CD4-positive, alpha-beta T cell treated with Interleukin-1 beta for 1 hour (primary cell): ENCODE measurements at regions not wholly inside any gene's neighbourhood (a gene's known extent, or its start where the extent isn't known, plus 50 kb on each side); places are given as distances from the start of the nearest gene placed in this dataset.
"Not testable (repeated sequence)": the region's sequence is repeated elsewhere in the genome, so short reads cannot be mapped to it uniquely, and the experiment has no call there.

ENCODE experiments used
- DNase-seq, 2 donors: peaks; one replicate each; pipeline ENCODE4 v3.0.0-alpha.2; 2020 to 2022

- no peak for DNase-seq
Observed at GRCh38 chr5:126097876-126098275, 325.3 kb upstream of the GRAMD2B start.

- DNase-seq: no peak
Observed at GRCh38 chr5:126098330-126099017, 324.7 kb upstream of the GRAMD2B start.

GRCh38 chr5:126099077-126099476 lies 324.1 kb upstream of the GRAMD2B start:
- DNase-seq: no peak

DNA sequence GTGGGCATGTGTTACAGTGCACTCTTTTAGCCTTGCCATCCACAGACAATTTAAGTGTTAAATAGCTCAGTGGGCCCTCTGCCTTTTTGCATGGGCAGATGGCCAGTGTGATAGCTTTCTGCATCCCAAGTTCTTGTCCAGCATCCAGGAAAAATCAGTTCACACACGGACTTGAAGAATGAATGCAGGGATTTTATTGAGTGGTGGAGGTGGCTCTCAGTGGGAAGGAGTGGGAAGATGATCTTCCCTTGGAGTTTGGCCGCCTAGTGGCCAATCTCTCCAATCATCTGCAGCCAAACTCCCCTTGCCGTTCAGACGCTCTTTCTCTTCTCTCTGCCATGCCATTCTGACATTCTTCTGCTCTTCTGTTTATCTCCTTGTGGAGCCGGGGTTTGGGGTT lies 322.4 kb upstream of the GRAMD2B start:
- DNase-seq: no peak

DNA sequence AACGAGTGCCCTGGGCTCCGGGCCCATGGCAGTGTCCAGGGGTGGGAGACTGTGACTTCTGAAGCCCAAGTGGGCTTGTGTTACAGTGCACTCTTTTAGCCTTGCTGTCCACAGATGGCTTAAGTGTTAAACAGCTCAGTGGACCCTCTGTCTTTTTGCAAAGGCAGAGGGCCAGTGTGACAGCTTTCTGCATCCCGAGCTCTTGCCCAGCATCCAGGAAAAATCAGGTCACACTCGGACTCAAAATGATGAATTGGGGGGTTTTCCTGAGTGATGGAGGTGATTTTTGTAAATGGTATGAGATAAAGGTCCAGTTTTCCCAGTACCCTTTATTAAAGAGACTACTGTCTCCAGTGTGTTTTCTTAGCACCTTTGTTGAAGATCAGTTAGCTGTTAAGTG lies 321.3 kb upstream of the GRAMD2B start:
- DNase-seq: no peak

- DNase-seq: no peak
Observed at GRCh38 chr5:126103050-126103449, 320.2 kb upstream of the GRAMD2B start.

DNA sequence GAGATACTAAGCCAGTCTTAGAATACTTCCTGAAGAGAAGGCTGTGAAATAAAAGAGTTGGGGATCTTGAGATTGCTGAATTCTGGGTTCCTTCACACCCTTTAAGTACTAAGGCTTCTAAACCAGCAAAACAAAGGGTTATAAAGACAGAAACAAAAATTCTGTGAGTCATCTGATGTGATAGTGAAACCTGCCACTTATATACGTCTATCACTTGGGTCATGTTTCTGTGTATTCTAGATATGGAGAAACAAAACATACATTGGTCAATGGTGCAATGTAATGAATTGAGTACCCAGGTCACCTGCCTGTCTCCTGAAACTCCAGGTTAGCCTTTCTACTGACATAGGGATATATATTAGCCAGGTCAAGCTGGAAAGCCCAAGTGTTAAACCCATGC lies 319.3 kb upstream of the GRAMD2B start:
- no peak for DNase-seq

DNA sequence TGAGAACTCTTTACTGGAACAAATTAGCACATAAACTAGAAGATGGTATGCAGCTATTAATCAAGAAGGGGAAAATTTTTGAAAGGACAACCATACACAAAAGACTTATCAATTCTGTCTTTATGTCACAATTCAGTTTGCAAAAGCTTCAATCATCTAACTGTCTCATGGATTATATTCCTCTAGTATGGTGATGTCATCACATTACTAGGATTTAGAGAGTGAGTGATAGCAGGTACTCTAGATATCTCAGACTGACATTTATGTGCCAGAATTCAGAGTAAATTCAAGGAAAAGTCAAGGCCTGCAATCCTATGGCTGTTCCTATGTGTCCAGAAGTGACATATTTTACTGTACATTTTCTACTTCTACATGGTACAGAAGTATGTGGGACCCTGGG lies 318.9 kb upstream of the GRAMD2B start:
- DNase-seq: no peak

- DNase-seq: no peak
Observed at GRCh38 chr5:126104951-126105350, 318.3 kb upstream of the GRAMD2B start.

DNA sequence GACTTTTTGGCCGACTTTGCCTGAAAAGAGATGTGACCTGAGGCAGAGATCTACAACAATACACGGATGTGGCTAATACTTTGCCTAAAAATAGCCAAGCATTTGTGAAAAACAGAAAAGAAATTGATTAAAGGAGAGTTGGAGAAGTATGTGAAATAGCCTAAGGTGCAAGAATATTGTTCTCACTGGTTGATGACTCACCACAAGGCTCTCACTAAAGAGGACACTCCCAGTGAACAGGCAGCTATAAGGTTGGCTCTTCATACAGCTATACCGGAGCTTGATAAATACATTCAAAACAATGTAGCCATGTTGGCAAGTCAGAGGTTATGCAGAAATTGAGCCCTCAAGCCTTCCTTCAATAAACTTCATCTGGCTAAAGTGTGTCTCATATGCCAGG lies 317.2 kb upstream of the GRAMD2B start:
- DNase-seq: no peak

DNA sequence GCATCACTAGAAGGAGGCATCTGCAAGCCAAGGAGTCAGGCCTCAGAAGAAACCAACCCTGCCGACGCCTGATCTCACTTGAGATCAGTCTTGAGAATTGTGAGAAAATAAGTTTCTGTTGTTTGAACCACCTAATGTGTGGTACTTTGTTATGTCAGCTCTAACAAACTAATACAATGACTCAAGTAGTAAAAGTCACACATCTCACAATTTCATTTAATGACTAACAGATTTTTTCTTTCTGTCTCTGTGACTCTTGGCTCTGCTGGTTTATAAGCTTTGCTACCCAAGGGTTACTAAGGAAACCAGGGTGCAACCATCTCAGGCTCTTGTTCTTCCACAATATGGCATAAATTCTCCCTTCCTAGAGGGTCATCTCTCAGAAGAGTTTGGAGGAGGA lies 315.8 kb upstream of the GRAMD2B start:
- no peak for DNase-seq

DNA sequence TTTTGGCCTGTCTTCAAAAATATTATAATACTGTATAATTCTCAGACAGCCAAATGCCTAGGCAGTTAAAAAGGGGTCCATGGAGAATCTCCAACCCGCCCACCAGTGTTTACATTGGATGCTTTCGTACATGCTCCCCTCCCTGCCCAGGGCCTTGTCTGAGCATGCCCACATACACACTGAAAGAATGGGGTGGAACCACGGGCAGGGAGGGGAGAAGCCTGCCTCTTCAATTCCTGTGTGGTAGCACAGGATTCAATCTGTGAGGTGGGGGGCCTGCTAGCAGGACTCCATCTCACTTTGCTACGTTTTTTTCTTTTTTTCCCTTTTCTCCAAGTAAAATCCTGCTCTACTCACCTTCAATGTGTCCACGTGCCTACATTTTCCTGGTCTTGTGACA lies 314.7 kb upstream of the GRAMD2B start:
- DNase-seq: no peak

DNA sequence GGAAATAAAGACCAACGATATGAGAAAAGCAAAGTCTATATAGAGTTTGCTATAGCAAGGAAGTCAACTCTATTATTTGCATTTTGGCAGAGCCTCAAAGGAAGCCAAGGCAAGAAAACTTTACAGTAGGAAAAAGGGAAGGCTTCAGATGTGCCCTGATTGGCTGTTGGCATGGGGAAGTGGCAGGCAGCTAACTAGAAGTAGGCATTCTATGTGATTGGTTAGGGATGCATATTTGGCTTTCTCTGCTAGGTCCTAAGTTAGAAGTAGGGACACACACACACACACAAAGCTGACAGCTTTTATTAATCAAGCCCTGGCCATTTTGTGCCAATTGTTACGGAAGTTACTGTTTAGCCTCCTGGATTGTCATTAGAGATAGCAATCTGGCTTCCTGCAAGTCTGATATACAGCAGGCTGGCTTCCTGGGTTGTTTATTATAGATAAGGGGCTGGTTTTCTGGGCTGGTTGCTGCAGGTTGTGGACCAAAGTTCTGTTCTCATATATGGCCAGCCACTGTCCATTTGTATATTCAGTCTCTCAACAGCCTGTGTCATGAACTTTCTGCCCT lies 308.1 kb upstream of the GRAMD2B start:
- no peak for DNase-seq

GRCh38 chr5:126117044-126117443 lies 306.2 kb upstream of the GRAMD2B start:
- DNase-seq: no peak

GRCh38 chr5:126119887-126120442 lies 303.2 kb upstream of the GRAMD2B start:
- no peak for DNase-seq

- DNase-seq: no peak
Observed at GRCh38 chr5:126120939-126121338, 302.3 kb upstream of the GRAMD2B start.

- no peak for DNase-seq
Observed at GRCh38 chr5:126122942-126123341, 300.3 kb upstream of the GRAMD2B start.

- no peak for DNase-seq
Observed at GRCh38 chr5:126124706-126125345, 298.4 kb upstream of the GRAMD2B start.

- DNase-seq: no peak
Observed at GRCh38 chr5:126125407-126125806, 297.8 kb upstream of the GRAMD2B start.

- no peak for DNase-seq
Observed at GRCh38 chr5:126126574-126126973, 296.6 kb upstream of the GRAMD2B start.

DNA sequence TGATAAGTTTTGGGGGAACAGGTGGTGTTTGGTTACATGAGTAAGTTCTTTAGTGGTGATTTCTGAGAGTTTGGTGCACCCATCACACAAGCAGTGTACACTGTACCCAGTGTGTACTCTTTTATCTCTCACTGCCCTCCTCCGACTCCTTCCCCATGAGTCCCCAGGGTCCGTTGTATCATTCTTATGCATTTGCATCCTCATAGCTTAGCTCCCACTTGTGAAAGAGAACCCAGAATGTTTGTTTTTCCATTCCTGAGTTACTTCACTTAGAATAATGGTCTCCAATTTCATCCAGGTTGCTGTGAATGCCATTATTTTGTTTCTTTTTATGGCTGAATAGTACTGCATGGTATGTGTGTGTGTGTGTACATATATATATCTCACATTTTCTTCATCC lies 295.8 kb upstream of the GRAMD2B start:
- DNase-seq: not testable (repeated sequence)

GRCh38 chr5:126129431-126129830 lies 293.8 kb upstream of the GRAMD2B start:
- no peak for DNase-seq

GRCh38 chr5:126133424-126133823 lies 289.8 kb upstream of the GRAMD2B start:
- DNase-seq: no peak

DNA sequence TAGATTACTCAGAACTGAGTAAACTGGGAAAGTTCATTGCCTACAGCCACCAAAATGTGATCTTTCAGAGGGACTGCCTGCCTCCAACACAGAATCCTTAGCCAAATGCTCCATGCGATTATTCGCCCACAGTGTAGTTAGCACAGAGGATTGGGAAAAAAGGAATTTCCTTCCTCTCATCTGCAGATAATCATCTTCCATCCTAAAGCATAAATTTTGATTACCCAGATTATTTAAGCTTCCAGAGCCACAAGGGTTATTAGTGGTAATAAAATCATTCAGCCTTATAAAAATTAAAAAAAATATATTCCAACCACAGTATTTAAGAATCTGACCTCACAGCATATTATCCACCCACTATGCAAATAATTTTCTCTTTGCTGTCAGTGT lies 285.3 kb upstream of the GRAMD2B start:
- DNase-seq: no peak
